GM21717 (cell line): ENCODE measurements at regions not wholly inside any gene's neighbourhood (a gene's known extent, or its start where the extent isn't known, plus 50 kb on each side); places are given as distances from the start of the nearest gene placed in this dataset.
"Not testable (repeated sequence)": the region's sequence is repeated elsewhere in the genome, so short reads cannot be mapped to it uniquely, and the experiment has no call there.

Source experiments
- ATAC-seq: cut with Tn5 transposase; IDR thresholded peaks from one replicate; pipeline ENCODE4 v1.9.1; 2021; ENCODE audit warnings: mild to moderate bottlenecking, moderate library complexity; ENCODE audit not compliant: unreplicated experiment

DNA sequence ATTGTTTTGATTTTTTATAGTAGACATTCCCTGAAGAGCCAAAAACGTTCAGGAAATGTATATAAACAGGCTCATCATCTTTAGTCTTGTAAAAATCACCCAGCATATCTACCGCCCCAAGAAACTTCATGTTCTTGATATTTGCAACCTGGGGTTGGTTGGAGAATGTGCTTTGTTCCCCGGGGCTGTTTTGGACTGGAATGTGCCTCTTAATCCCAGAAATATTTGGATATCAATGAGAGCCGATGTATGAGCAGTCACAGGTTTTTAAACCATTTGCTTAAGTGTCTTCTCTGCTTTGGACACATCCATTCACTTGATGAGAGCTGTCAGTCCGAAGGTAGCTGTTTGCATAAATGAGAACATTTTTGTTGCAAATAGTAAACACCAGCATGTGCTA lies 449.7 kb downstream of the PCDH7 start:
- no peak for ATAC-seq

DNA sequence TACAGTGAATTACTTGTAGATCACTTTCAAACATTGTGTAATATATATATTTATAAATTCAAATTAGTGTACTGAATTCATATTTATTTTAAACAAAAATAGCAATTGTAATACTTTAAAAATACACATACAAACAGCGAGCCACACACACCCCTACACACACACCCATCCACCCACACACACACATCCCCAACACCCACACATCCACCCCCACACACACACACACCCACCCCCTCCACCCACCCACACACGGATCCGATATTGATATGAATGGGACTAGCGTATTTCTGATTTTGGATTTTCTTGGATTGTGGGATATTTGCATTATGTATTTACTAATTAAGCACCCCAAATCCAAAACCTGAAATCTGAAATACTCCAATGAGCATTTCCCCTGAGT lies 451.2 kb downstream of the PCDH7 start:
- no peak for ATAC-seq

DNA sequence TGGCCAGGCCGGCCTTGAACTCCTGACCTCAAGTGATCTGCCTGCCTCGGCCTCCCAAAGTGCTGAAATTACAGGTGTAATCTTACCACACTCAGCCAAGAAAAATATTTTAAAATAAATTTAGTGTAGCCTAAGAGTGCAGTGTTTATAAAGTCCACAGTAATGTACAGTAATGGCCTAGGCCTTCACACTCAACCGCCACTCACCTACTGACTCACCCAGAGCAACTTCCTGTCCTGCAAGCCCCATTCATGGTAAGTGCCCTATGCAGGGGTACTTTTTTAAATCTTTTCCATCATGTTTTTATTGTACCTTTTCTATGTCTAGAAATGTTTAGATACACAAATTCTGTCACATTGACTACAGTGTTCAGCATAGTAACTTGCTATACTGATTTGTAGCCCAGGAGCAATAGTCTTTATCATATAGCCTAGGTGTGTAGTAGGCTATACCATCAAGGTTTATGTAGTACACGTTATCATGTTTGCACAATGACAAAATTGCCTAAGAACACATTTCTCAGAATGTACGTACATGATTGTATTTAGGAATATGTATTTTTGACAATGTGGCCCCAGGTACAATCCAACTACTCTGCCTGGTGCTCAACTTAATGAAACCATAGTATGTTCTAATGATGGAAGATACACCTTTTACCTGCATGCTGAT lies 455.2 kb downstream of the PCDH7 start:
- ATAC-seq = no peak

DNA sequence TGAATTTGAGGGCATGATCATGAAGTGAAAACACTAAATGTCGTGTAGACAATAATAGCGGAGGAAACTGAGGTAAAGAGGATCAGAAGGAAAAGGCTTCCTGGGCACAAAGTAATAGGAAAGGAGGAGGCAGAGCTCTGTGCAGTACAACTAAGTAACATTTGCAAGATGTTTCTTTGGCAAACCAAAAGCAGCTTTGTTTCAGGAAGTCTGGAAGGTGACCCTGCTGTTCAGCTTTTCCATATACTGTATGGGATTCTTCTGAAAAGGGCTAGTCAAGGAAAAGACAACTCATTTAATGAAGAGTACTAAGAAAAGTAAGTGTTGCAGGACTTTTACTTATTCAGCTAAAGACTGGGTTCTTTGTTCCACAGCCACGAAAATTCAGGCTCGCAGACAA lies 463.1 kb downstream of the PCDH7 start:
- ATAC-seq = no peak

DNA sequence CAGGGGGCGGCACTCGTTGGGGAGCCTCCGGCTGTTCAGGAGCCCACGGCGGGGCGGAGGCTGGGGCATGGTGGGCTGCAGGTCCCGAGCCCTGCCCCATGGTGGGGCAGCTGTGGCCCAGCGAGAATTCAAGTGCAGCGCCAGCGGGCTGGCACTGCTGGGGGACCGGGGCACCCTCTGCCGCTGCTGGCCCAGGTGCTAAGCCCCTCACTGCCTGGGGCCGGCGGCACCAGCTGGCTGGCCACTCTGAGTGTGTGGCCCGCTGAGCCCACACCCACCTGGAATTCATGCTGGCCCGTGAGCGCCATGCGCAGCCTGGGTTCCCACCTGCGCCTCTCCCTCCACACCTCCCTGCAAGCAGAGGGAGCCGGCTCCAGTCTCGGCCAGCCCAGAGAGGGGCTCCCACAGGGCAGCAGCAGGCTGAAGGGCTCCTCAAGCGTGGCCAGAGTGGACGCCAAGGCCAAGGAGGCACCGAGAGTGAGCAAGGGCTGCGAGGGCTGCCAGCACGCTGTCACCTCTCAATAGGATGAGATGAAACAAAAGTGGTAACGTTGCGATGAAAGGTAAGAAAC lies 464.9 kb downstream of the PCDH7 start:
- ATAC-seq = no peak

DNA sequence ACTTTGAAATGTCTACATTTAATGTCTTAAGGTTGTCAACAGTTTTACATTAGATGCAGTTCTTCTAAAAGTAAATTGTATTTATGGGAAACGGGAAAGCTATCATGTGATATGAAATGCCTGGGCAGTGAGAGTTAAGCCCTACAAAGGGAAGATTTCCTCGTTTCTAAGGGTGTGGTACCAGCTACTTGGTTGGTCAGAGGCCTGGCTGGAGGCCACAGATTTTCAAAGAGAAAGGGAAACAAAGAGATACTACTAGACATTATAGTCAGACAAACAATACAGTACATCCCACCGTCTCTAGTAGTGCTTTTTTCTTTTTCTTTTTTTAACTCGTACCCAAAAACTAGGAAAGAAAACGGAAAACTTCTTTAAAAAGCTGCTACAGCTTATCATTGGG lies 467.8 kb downstream of the PCDH7 start:
- ATAC-seq = no peak

DNA sequence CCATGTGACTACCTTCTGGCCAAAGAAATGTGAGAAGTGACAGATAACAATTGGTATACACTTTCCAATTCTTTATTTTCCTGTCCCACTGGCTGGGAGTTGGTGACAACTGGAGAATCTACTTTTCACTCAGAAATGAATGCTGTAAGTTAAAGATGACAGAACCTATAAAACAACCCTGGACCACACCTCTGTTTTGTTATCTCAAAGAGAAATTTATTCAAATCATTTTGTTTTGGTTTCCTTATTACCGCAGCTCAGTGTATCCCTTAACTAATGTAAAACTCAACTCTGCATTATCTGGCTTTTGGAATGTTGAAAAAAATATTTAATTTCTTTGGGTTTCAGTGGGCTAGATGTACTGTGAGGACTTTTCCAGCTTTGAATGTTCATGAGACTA lies 469.8 kb downstream of the PCDH7 start:
- ATAC-seq = no peak

DNA sequence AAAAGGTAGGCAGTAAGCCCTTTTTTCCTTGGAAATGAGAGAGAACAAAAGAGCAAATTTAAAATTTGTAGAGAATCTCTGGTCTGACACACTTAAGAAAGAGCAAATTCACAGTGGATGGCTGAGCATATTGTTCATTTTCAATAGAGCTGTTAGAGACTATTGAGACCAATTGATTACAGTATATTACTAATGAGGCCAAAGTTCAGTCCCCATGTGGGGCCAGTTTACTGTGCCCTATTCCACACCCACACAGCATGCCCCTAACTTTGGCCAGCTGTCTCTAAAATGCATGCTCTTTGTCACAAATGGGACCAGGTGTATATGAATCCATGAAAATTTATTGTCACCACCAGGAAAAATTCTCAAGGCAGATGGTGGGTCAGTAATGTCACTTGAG lies 470.5 kb downstream of the PCDH7 start:
- no peak for ATAC-seq

DNA sequence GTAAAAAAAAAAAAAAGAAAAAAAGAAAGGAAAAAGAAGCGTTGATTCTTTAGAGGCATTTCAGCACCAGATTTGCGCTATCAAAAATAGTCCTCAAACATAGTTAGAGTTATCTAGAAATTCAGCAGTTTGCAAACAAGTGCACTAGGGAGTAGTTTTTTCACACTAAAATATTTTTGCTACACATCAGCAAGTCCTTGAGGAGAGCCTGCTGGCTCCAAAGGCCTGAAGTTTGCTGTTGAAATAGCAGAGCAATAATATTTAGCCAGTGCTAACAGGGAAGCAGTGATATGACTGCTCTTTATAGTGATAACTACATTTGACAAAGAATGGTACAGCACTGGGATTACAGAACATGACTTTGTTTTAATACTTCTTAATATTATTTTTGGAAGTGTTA lies 472.2 kb downstream of the PCDH7 start:
- ATAC-seq = no peak

DNA sequence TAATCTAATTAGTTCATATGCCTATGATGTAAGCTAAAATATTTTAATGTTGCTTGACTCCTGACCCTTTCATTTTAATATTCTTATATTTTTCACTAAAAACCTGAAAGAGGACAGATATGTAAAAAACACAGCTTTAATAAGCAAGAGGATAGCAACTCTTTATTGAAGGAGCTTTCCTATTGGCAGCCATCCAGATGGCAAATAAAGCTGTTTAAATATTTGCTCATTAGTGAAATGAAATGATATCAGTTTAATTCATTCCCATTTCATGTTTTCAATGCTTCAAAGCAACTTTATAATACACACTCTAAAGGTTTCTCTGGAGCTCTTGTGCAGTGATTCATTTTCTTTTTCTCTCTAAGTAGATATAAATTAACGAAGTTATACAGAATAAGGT lies 473.4 kb downstream of the PCDH7 start:
- ATAC-seq = no peak

DNA sequence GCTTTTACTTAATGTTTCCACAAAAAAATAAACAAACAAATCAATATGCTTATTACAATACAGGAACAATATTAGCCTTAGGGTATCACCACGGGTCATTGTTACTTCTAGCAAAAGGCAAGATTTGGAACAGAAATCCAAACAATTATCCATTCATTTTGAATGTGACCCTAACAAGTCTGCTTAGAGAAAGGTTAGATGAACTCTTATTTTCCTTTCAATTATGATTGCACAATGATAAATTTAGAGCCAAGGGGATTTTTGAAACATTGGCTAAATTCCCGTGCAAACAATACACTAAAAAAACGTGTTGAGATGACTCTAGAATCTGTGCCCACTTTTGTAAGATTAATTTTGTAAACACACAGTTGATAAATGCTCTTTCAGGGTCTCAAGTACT lies 474.7 kb downstream of the PCDH7 start:
- ATAC-seq = no peak

DNA sequence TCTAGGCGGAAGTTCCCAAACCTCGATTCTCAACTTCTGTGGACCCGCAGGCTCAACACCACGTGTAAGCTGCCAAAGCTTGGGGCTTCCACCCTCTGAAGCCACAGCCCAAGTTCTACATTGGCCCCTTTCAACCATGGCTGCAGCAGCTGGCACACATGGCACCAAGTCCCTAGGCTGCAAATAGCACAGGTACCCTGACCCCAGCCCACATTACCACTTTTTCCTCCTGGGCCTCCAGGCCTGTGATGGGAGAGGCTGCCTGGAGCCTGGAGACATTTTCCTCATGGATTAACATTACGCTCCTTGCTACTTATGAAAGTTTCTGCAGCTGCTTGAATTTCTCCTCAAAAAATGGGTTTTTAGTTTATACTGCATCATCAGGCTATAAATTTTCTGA lies 479.5 kb downstream of the PCDH7 start:
- no peak for ATAC-seq

DNA sequence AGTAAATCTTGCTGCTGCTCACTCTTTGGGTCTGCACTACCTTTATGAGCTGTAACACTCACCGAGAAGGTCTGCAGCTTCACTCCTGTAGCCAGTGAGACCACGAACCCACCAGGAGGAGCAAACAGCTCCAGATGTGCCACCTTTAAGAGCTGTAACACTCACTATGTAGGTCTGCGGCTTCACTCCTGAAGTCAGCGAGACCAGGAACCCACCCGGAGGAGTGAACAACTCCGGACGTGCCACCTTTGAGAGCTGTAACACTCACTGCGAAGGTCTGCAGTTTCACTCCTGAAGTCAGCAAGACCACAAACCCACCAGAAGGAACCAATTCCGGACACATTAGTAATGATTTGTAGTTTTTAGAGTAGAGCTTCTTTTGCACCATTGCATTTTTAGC lies 481.9 kb downstream of the PCDH7 start:
- ATAC-seq = not testable (repeated sequence)

DNA sequence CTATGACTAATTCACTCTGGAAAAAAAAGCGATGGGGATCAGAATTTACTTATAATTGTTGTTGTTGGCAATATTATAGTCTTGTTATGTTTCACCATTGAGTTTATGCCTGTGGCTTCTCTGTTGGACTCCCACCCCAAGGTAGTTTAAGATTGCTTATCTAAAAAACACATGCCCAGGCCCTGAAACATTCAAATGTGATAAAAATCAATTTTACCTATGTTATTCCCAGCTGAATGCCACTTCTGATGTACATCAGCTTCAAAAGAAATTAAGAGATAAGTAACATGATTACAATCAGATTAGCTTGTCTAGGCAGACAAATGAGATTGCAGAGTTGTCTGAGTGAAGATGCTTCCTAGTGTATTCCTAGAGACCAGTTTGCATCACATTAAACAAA lies 484.7 kb downstream of the PCDH7 start:
- no peak for ATAC-seq

DNA sequence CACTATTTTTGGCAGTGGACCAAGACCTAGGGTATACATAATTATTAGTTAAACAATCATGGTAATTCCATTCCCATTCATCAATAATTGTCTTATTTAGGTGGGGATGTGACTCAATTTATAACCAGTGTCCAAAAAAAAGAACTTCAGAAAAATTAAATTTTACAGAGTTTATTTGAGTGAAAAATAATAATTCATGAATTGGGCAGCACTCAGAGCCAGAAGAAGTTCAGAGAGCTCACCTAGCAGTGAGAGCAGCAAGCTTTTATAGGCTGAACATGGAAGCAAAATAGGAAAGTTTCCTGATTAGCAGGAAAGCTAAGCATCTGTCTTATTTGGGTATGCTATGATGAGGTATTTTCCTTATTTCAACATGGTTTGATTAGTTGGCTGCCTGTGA lies 500.8 kb downstream of the PCDH7 start:
- no peak for ATAC-seq

DNA sequence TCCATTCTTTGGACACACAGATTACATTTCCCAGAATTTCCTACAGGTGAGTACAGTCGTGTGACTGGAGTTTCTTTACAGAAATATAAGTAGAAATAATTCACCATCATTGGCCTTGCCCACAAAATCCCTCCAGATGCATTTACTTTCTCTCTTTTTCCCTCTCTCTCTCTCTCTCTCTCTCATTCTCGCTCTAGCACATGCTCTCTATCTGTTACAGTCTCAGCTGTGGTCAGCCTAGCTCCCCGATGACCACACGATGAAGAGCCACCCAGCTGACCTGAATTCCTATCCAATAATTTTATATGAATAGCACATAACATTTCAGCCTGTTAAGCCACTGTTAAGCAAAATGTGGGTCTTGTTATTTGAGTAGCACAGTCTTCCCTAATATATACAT lies 507.9 kb downstream of the PCDH7 start:
- no peak for ATAC-seq

DNA sequence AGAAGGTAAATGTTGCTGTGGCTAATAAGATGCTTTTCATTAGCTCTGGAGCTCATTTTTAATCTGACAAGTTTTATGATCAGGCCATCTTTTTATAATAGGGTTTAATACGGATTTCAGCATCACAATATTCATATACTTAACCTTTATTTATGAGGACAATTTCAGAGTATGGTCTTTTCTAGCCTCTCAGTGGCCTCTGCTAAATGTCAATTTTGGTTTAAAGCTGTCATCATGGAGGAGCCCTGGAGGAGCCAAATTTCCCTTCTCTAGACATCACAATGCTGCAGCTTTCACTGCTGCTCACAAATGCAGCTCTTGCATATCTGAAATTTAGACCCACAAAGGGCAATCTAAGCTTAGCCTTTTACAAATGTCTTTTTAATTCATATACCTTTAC lies 510.4 kb downstream of the PCDH7 start:
- ATAC-seq = no peak

DNA sequence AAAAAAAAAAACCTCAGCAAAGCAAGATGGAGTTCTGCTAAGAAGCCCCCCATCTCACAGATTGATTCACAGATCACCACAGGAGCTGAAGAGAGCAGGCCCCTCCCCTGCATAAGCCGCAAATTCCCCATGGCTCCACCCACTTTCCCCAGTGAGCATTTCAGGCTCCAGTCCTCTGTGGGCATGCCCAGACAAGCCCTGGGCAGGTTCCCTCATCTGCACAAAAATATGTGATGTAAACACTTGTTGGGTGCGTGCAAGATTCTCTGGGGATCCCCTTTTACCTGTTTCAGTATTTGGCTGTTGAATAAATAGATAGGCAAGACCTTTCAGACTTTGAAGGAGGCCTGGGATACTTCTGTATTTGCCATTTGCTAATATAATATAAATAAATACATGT lies 514.3 kb downstream of the PCDH7 start:
- ATAC-seq = peak; percentile 85

DNA sequence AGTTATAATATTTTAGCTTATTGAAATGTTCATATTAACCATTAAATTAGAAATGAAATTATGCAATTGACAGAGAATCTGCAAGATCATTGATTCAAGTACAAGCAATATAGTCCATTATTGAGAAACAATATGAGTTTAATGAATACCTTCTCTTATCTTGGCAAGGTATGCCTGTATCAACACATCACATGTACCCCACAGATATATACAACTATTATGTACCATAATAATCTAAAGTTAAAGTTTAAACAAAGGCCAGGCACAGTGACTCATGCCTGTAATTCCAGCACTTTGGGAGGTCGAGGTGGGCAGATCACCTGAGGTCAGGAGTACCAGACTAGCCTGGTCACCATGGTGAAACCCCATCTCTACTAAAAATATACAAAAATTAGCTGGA lies 514.7 kb downstream of the PCDH7 start:
- ATAC-seq = no peak

DNA sequence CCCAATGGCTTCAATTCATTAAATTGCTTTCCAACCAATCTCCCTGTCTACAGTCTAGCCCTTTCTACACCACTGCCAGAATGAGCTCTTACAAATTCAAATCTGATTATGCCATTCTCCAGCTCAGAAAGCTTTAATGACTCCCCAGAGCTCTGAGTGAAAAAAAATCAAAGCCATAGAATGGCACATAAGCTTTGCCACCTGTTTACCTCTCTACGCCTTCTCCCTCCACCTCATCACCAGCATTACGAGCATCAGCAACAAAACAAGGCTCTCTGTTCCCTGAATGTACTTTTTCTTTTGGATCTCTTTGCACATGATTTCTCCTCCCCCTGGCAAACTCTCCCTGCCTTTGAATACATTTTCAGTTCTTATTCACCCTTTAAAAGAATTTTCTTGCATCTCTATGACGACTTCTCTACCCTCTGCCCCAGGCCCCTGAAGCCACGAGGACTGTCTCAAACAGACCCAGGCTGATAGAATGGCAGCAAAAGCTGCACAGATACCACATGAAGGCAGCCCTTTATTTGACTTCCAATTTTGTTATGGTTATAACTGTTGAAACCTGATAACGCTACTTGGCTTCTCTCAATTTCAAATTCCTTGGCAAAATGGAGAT lies 516.0 kb downstream of the PCDH7 start:
- ATAC-seq = no peak

DNA sequence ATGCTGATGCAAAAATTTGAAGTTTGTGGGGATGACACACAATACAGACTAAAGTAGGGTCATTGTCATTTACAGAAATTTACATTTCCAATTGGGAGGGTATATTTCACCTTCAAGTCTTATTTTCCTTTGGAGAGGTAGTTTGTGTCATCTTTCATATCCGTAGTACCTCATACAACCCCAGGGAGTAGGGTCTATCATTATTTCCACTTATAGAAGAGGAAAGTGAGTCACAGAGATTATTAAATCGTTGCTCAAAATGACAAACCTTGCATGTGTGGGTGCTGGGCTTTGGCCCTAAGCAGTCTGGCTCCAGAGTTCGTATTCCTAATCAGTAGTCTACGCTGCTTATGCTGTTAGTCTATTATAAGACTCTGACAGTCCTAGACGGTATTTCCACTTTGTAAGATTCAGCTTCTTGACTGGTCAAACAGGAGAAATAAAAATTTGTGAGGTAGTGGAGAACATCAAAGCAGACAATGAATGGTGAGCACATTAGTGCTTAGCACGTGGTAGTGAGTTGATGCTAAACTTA lies 516.5 kb downstream of the PCDH7 start:
- ATAC-seq = no peak

DNA sequence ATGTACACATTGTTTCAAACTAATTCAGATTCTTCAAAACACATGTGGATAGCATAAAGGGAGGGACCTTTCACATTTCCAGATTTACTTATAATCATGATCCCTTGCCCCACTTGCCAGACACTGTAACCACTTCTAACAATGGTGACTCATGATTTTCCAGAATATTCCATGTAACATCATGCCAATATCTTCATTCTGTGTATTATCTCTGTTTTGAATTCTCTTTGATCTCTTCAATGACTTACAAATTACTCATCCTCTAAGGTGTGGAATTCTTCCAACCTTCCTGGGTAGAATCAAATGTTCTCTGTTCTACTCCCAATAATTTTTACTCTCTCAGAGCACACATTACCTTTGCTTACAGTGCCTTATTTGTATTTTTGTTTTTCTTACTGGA lies 517.1 kb downstream of the PCDH7 start:
- no peak for ATAC-seq

DNA sequence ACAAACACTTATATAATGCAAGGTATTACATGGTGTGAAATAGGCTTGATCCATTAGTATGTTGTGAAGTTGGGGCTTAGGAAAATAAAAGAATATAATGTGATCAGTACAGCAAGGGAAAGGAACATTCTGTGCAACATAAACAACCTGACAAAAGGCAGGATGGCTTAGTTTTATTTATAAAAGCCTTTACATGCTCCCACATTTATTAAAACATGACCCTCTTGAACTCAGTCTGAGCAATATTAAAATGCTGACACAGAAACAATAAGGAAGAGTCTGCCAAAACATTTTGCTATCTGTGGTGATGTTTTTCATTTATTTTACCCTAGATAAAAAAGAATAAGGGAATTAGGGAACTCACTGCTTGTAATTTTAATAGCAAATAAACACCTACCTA lies 519.7 kb downstream of the PCDH7 start:
- ATAC-seq = no peak
